Coronary artery (tissue), 2 donors: ENCODE measurements at regions not wholly inside any gene's neighbourhood (a gene's known extent, or its start where the extent isn't known, plus 50 kb on each side); places are given as distances from the start of the nearest gene placed in this dataset.

Experiments used
- DNase-seq: peaks from one replicate; pipeline ENCODE4 v3.0.0-alpha.2; 2017; ENCODE audit warnings: low spot score
- H3K27ac ChIP-seq, 2 donors: fragments of 200-600 bp; sonication (generic); one replicate each; pipeline ENCODE4 v1.5.1; 2016 to 2019
- H3K4me3 ChIP-seq: fragments of 200-600 bp; sonication (generic); 2 replicates; pipeline ENCODE4 v1.5.1; 2016; ENCODE audit warnings: mild to moderate bottlenecking, moderate library complexity
- CTCF ChIP-seq: fragments of 200-600 bp; sonication (generic); IDR thresholded peaks from one replicate; pipeline ENCODE4 v1.5.1; 2019; ENCODE audit warnings: antibody characterized with exemption

GRCh38 chr11:32256466-32256865 is 165.6 kb downstream of the RCN1 start:
- H3K4me3 ChIP-seq, result no peak overlapping the region
- no peak for DNase-seq
- H3K27ac ChIP-seq, result no peak overlapping the region
- no peak for TF ChIP-seq CTCF

- Histone ChIP-seq H3K4me3 (no peak overlapping the region), H3K27ac (no peak overlapping the region)
- no peak for DNase-seq
- no peak for TF ChIP-seq CTCF
Observed at GRCh38 chr11:32259641-32260081, 168.8 kb downstream of the RCN1 start.

- no peak overlapping the region for H3K4me3 ChIP-seq
- no peak for DNase-seq
- no peak for TF ChIP-seq CTCF
Observed at GRCh38 chr11:32262367-32262766, 171.5 kb downstream of the RCN1 start.

GRCh38 chr11:32265911-32266310 is 169.4 kb downstream of the WT1 start:
- DNase-seq, result no peak
- H3K4me3 ChIP-seq, result no peak overlapping the region
- no peak overlapping the region for H3K27ac ChIP-seq
- no peak for TF ChIP-seq CTCF

More at GRCh38 chr11:32262367-32262766, 171.5 kb downstream of the RCN1 start:
- no peak overlapping the region for H3K27ac ChIP-seq

- H3K4me3 ChIP-seq, result no peak overlapping the region
- no peak for DNase-seq
- H3K27ac ChIP-seq, result no peak overlapping the region
- no peak for TF ChIP-seq CTCF
Observed at GRCh38 chr11:32266601-32267000, 168.7 kb downstream of the WT1 start.

GRCh38 chr11:32267679-32268187 is 167.6 kb downstream of the WT1 start:
- H3K4me3 ChIP-seq, result no peak overlapping the region
- TF ChIP-seq CTCF, result no peak
- H3K27ac ChIP-seq, result no peak overlapping the region
- no peak for DNase-seq

GRCh38 chr11:32273931-32274330 is 161.4 kb downstream of the WT1 start:
- H3K4me3 ChIP-seq, result no peak overlapping the region
- no peak overlapping the region for H3K27ac ChIP-seq
- DNase-seq, result no peak
- no peak for TF ChIP-seq CTCF
